ENCODE measurements at regions not wholly inside any gene's neighbourhood (a gene's known extent, or its start where the extent isn't known, plus 50 kb on each side); places are given as distances from the start of the nearest gene placed in this dataset.
A peak's percentile ranks its signal among the peaks of the same experiment; 100 is the strongest.

DNA sequence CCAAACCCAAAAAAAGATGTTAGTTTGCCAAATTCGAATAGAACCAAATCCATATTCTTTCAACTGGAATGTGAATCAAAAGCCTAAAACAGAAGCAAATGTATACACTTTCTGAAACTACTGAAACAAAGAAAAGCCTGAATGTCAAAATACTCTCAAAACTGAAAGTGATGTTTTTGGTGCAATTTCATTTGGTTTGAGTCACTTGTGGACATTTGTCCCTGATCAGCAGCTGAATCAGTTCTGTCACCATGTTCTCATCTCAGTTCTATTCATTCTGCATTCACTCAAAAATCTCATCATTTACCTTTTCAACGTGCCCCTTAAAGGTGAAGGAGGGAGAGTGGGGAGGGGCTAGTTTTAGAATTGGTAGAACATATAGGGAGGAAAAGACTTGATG is 266.8 kb downstream of the ABHD5 start:
- DNase-seq: no peak

DNA sequence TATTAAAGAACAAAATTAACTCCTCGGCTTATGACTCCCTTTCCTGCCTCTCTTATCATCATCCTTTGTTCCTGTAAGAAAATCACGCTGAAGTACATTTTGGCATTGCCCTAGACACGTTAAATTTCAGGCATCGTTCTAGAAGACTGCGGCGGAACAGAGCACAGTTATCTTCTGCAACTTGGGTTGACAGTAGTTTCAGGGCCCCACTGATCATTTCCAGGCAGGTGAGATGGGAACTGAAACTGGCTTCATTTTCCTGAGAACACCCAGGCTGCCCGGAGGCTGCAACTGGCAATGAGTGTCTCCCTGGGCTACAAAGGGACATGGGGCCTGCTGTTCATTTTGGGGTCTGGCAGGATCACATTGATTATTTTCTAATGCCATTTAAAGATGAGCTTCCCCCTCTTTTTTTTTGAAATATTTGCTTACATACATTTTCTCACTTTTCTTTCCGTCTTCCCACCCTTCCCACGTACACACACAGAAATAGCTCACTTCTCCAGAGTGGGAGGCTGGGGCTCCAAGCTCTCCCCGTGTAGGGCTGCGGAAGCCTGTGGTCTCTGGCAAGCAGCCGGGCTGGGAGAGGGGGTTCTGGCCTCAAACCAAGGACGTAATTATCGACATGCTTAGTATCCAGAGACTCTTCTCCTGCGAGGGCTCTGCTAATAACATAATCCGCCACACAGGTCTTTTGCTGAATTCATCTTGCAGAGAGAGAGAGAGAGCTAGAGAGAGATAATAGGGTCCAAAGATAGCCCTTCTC is 267.4 kb downstream of the ABHD5 start:
- DNase-seq: no peak

DNA sequence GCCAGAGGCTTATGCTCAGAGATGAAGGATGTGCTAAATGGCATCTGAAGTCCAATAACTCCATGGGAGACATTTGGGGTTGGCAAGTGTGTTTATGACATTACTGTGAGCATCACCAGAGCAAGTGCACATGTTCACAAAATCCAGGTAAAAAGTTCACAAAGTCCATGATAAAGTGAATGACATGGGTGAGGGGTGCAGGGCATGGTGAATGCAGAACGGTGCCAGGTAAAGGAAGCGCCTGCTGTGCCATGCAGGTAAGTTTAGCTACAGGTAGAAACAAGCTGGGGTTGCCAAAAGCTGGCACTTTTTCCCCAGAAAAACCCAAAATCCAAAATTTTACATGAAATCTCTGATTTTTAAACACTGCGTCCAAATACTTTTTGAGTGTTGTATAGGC is 268.2 kb downstream of the ABHD5 start:
- no peak for DNase-seq

DNA sequence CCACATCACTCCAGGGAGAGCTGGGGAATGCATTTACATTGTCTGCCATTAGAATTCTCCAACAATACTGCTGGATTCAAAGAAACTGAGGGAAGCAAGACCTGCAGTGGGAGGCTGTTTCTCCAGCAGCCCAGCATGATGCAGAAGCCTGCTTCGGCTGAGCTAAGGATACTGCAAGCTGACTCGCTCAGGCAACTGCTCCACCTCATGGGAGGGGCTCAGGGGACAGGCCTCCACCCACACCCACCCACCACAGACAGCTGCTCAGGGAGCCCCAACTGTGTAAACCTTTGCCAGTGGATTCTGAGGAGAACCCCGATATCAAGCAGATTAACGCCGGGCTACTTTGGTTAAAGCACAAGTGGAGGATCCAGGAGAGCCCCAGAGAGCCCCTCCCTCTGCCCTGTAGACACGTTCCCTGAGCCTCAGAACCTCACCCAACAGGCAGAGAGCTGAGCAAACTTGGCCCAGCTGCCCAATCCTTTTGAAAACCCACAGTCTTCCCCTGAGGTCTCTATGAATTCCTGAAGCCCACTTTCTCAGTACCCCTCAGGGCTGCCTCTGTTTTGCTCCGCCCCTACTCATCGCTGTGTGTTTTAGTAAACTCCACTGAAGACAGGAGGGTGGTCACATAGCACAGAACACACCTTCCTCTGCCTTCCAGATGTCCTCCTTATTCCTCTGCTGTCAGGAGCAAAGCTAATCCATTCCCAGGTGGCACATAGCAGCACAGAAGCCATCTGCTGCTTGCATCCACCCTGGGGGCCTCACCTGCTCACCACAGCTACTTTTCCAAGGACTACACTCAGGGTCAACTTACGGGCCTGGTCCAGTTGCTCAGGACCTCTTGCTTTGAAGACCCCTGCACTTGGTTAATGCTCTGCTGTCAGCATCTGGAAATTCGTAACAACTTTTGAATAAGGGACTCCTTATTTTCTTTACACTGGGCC is 269.0 kb downstream of the ABHD5 start:
- no peak for DNase-seq

DNA sequence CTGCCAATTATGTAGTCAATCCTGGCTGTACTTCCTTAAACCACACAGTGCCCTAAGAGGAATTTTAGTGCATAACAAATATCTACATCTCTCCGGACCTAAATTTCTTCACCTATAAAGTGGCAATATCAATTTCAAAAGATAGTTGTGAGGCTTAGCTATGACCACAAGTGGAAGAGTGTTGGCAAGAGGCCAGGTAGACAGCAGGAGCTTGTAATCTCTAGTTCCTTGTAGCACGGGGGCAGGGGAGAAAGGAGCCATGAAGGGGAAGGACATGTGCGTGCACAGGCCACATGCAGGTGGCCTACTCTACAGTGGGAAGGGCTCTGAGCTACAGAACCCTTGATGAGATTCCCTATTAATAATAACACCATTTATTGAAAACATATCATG is 269.7 kb downstream of the ABHD5 start:
- DNase-seq: peak; percentile 75

DNA sequence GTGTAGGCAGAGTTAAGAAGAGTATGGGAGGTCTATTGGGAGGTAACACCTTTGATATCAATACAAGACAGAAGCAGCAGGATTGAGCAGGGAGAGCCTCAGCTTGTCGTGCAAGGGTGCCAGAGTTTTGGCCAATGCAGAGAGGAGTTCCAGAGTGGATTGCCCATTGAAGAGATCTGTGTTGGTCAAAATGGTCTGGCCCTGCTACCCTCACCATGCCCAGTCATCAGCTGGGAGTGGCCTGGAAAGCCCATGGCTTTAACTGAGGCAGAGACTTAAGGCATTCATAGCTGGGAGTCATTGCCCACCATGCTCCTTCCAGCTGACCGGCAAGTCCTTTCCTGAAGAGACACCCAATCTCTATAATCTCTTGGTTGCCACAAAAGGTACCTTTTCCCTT is 271.3 kb downstream of the ABHD5 start:
- DNase-seq: no peak

DNA sequence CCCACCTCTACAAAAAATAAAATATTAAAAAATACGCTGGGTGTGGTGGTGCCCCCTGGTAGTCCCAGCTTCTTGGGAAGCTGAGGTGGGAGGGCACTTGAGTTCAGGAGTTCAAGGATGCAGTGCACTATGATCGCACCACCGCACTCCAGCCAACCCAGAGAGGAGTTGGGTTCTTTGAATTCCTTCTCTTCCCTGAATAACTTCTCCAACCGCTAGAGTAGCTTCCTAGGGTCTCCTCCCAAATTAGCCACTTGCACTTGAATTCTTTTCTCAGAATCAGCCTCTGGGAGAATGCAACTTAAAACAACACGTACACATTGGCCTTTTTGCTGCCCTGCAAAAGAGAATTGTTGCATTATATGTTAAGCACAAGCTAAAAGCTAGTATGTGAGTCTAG is 272.5 kb downstream of the ABHD5 start:
- no peak for DNase-seq

DNA sequence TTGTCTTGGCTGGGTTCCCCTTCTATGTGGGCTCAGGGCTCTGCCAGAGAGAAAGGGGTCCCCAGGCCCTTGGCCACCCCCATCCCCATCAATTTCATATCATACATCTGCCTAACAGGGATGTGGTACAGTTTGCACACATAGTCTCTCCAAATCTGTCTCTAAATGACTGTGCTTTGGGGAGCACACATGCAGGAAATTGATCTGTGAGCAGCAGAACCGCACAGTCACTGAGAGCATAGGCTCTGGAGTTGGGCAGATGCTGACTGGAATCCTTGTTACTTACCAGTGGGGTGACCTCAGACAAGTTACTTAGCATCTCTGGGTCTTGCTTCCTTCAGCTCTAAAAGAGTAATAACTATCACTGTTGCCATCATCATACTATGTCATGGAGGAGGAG is 273.9 kb downstream of the ABHD5 start:
- DNase-seq: no peak

DNA sequence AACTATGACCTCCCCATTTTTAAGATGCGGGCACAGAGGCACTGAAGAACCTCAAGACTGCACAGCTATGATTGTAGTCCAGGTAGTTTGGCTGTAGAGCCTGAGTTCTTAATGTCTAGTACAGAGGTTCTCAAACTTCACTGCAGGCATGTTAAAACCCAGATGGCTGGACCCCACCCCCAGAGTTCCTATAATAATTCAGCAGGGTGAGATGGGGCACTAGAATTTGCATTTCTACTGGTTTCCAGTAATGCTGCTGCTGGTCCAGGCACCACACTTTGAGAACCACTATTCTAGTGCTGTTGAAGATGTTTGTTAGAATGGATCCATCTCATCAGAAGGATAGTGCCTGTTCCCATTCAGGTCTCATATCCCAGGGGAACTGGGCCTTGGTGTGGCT is 274.9 kb downstream of the ABHD5 start:
- DNase-seq: no peak

DNA sequence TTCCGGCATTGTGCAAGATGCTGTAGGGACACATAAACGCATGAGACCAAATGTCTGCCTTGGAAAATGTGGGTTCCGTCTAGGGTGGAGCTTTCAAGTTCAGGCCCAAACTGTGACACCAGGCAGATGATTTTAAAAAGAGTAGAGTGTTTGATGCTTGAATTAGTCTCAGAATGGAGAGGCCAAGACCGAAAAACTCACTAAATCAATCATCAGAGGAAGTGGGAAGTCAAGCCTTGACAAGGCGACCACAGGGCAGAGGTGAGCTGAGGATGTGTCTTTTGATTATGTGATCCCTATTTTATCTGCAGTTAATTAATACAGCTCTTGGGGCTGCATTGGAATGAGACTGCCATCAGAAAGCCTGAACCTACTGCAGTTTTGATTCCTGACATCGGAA is 275.4 kb downstream of the ABHD5 start:
- DNase-seq: no peak

DNA sequence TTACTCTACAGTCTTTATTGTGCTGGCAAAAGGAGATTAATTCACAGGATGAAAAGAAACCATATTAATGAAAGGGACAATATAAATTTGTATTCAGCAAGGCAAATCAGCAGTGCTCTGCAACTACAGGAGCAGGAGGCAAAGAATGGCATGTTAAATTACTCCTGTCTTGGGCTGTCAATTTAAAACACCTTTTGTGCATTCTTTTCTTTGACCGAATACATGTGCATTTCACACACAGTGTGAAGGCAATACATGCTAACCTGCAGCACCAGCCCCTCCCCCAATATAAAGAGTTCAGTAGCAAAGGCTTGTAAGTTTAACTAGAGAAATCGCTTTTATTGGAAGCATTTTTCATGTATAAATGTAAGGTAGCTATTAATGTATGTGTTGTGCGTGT is 275.2 kb upstream of the TOPAZ1 start:
- no peak for DNase-seq

DNA sequence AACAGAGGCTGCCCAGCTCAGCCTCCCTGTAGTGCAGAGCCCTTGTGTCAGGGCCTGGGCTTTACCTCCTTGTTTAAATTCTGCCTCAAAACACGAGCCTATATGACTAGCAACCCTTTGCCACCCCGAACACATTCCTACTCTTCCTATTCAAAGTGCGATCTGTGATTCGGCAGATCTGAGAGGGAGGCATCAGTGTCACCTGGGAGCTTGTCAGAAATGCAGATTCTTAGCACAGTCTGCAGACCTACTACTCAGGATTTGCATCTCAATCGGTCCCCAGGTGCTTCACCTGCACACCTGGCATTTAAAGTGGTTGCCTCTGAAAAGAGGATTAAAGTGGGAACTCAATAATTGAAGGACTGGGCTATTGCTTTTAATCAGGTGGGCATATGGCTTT is 273.2 kb upstream of the TOPAZ1 start:
- DNase-seq: no peak

DNA sequence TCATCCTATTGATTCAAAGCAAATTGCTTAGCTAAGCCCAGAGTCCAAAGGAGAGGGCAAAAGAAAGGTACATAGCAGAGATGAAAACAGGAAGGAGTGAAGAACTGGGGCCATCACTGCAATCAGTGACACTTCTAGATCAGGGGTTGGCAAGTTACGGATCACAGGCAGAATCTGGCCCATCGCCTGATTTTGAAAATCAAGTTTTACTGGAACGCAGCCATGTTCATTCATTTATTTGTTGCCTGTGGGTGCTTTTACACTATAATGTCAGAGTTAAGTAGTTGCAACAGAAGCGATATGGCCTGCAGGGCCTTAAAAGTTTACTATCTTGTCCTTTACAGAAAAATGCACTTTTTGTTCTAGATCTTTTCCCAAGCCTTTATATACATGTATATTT is 271.7 kb upstream of the TOPAZ1 start:
- peak; percentile 12 for DNase-seq

DNA sequence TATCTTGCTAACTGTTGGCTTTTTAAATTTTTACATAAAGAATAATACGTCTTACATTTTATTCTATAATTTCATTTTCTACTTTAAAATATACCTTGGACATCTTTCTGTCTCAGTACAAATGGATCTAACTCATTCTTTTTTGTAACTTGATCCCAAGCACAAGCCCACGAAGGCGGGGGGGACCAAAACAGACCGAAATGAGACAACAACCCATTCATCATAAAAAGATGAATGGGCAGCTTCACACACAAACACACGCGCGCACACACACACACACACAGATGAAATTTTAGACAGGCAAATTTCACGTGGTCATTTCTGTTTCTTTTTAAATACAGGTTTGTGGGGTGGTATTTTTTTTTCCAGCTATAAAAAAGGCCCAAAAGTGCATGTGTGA is 271.3 kb upstream of the TOPAZ1 start:
- DNase-seq: no peak

DNA sequence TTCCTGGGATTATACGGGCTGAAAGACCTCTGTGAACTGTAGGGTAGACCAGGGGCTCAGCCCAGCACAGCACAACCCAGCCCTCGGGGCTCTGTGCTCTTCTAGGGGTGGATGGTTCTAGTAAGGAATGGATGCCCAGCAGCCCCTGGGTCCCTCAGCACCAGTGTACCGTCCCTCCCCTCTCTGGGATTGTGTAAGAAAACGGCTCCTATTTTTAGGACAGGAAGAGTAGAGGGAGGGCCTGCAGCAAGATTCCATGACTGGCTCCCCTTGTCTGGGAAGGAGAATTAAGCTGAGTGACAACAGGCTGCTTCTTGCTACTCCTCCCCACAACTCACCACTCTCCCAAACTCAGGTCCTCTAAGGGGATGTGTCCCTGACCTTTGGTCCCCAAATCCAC is 270.8 kb upstream of the TOPAZ1 start:
- DNase-seq: no peak

DNA sequence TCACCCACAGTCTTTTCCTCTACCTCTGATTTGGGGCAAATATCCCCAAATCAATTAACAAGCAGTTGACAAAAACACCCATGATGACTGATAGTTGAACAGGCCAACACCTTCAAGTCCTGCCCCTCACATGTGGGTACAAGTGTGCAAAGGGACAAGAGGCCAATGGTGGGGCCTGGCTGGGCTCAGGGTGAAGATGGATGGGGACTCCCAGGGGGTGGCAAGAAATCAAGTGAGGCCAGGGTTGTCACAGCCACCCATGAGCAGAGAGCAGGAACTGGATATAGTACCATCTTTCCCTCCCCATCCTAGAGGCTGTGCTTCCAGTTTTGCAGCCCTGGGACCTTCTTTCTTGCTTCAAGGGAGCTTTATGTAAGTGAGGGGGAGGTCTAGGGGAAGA is 270.2 kb upstream of the TOPAZ1 start:
- no peak for DNase-seq

DNA sequence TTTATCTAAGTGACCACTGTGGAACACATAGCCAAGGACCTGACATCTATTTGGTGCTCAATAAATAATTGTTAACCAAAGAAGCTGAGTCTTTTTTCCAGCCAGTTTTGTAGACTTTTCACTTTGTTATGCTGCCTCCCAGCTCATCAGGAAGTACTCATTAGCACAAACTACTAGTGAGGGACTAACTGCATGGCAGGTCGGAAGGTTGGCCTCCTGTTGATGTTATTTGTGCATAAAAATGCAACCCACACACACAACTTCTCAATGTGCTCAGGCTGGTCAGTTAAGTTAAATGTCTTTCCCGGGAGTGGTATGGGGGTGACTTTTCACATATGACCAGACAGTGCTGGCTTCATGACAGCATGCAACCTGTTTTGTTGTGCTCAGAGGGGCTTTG is 263.0 kb upstream of the TOPAZ1 start:
- DNase-seq: no peak

DNA sequence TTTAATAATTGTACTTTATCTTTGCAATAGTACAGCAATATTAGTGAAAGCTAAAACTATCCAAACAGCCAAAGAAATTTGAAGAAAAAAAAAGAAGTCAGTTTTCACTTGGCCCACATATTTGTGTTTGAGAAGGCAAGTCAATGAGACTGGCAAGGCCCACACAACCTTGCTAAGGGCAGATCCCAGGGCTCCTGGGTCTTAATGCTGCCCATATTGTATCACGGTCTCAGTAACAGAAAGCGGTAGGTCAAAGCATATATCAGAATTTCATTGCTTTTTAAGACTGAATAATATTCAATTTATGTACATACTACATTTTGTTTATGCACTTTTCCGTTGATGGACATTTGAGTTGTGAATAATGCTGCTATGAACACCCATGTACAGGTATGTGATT is 262.0 kb upstream of the TOPAZ1 start:
- DNase-seq: no peak

DNA sequence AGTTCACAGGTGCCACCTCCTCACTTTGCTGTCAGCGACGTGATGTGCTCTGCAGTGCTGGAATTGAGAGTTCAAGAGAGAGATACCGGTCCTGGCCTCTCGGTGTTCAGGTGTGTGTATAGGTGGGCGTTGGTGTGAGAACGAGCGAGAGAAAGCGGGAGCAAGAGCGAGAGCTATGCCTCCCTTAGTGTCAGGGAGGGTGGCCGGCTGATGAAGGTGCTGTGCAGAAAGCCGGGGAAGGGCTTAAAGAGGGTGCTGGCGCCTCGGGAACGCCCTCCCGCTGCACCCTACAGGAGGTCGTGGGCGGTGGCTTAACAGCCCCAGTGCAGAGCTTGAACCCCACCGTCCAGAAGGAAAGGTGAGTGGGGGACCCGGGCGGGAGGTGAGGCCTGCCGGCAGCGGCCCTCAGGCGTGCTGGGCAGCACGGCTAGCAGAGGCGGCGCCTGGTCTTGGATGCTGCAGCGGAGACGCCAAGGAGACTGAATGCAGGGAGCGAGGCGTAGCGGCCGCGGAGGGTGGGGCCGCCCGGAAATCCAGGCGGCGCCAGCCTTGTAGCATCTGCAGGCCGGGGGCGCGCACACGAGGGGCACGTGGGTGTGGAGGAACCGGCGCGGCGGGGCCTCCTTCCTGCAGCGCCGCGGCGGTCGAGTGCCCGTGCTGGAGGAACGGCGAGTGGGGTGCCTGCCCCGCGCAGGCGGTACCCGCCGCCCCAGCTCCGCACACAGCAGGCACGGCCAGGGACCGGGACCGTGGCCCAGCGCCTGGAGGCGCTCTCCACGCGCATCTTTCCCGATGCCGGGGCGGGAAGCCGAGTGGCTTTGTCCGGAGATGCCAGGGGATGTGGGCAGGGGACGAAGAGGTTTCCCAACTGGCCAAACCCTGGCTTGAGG is 246.8 kb upstream of the TOPAZ1 start:
- peak; percentile 20 for DNase-seq

DNA sequence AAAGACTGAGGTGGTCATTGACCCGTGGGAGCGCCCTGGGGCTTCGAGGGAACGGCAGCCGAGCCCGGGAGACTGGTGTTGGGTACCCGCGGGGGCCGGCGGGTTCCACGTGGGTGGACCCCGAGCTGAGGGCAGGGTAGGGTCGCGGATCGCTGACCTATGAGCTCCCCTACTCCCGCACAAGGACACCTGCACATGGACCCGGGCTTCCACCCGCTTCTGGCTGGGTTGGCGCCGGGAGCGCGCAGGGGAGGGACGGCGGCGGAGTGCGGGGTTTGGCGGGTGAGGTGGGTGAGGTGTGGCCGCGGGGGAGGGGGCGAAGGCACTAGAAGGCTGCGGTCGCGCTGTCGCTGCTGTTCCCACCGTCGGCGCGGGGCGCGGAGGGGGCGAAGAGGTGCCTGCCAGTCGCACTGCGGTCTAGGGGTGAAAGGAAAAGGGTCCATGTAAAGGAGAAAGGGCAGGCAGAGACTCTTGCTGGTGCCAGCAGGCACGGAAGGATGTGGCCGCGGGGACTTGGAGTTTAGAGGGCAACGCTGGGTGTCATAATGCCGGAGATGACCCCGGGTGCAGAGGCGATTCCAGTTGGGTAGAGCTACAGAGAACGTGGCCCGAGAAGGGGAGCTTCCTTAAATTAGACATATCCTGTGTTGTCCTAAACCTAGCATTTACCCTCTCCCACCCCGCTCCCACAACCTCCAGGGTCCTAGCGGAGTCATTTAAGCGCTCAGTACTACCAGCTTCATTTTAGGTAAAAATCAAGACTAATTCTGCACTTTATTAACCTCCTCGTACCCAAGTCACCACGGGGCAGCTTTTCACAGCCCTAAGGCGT is 245.9 kb upstream of the TOPAZ1 start:
- peak; percentile 74 for DNase-seq

DNA sequence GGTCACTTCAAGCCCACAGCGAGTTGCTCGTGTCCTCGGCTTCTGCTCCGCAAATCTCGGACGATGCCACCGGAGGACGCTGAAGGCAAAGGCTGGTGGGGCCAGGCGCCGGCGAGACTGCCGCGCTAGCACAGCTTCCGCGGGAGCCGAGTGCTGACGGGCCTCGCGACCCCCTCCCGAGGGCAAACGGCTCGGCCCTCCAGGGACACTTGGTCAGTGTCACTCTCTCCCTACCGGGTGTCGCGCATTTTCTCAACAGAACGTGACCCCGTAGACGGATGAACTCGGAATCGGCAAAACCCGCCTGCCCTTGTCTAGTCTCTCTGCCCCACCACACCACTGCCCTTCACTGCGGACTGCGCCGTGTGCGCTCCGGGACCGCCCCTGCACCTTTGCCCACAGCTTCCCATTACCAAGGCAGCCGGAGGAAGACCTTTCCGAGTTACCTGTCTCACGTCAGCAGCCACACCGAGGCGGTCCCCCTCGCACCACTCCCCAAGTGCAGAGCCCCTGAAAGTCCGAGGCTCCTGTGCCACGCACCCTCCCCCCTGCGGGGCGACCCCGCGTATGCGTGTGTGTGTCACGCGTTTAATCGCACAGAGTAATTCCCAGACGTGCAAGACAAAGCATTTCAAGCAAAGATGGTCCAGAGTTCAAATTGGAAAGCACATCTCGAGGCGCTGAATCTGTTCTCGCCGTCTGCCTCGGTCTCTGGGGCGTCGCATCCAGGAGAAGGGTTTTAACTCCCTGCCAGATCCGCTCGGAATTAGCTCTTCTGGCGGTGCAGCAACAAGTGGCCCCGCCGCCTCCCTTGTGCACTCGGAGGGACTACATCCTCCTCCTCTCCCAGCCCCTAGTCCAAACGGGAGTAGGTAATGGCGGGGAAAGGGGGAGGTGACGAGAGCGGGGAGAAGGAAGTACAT is 245.0 kb upstream of the TOPAZ1 start:
- DNase-seq: peak; percentile 86

All from NCI-H2029 treated with DMSO at 0.1 percent for 48 hours (cell line).